Ecto neural progenitor cell (in vitro differentiated cells): ENCODE measurements at regions not wholly inside any gene's neighbourhood (a gene's known extent, or its start where the extent isn't known, plus 50 kb on each side); places are given as distances from the start of the nearest gene placed in this dataset.
"Not testable (repeated sequence)": the region's sequence is repeated elsewhere in the genome, so short reads cannot be mapped to it uniquely, and the experiment has no call there.

Experiments
- DNase-seq: peaks from one replicate; pipeline ENCODE4 v3.0.0-alpha.2; 2018; ENCODE audit warnings: low spot score

- no peak for DNase-seq
Observed at GRCh38 chr2:184444217-184444616, 154.1 kb upstream of the ZNF804A start.

- no peak for DNase-seq
Observed at GRCh38 chr2:184444623-184445223, 153.6 kb upstream of the ZNF804A start.

GRCh38 chr2:184449760-184450159, 148.6 kb upstream of the ZNF804A start:
- no peak for DNase-seq

- no peak for DNase-seq
Observed at GRCh38 chr2:184452907-184453306, 145.4 kb upstream of the ZNF804A start.

GRCh38 chr2:184455624-184456023, 142.7 kb upstream of the ZNF804A start:
- no peak for DNase-seq

- DNase-seq, result not testable (repeated sequence)
Observed at GRCh38 chr2:184456693-184457092, 141.6 kb upstream of the ZNF804A start.

GRCh38 chr2:184463102-184463865, 135.0 kb upstream of the ZNF804A start:
- no peak for DNase-seq

GRCh38 chr2:184463866-184464248, 134.5 kb upstream of the ZNF804A start:
- no peak for DNase-seq

GRCh38 chr2:184468826-184469225, 129.5 kb upstream of the ZNF804A start:
- no peak for DNase-seq

- no peak for DNase-seq
Observed at GRCh38 chr2:184472481-184472880, 125.8 kb upstream of the ZNF804A start.

GRCh38 chr2:184481865-184482264, 116.5 kb upstream of the ZNF804A start:
- DNase-seq, result no peak

- no peak for DNase-seq
Observed at GRCh38 chr2:184498936-184499335, 99.4 kb upstream of the ZNF804A start.

GRCh38 chr2:184504252-184504651, 94.1 kb upstream of the ZNF804A start:
- DNase-seq, result no peak

- no peak for DNase-seq
Observed at GRCh38 chr2:184507254-184507653, 91.1 kb upstream of the ZNF804A start.

- no peak for DNase-seq
Observed at GRCh38 chr2:184517402-184517801, 80.9 kb upstream of the ZNF804A start.

- DNase-seq, result no peak
Observed at GRCh38 chr2:184520441-184520840, 77.9 kb upstream of the ZNF804A start.

- DNase-seq, result no peak
Observed at GRCh38 chr2:184523732-184524131, 74.6 kb upstream of the ZNF804A start.

GRCh38 chr2:184524551-184525382, 73.6 kb upstream of the ZNF804A start:
- DNase-seq, result no peak

- DNase-seq, result no peak
Observed at GRCh38 chr2:184527058-184527457, 71.3 kb upstream of the ZNF804A start.

GRCh38 chr2:184528119-184528518, 70.2 kb upstream of the ZNF804A start:
- DNase-seq, result no peak

- no peak for DNase-seq
Observed at GRCh38 chr2:184530239-184530638, 68.1 kb upstream of the ZNF804A start.

GRCh38 chr2:184530959-184531358, 67.4 kb upstream of the ZNF804A start:
- no peak for DNase-seq

GRCh38 chr2:184532551-184532950, 65.8 kb upstream of the ZNF804A start:
- DNase-seq, result no peak
